DND-41 (cell line): ENCODE measurements at regions not wholly inside any gene's neighbourhood (a gene's known extent, or its start where the extent isn't known, plus 50 kb on each side); places are given as distances from the start of the nearest gene placed in this dataset.

ENCODE experiments used
- EZH2 ChIP-seq: IDR thresholded peaks from 3 replicates; pipeline ENCODE4 v1.6.1; 2012; ENCODE audit warnings: borderline replicate concordance, low read depth, mild to moderate bottlenecking, moderate library complexity, low read length, inconsistent platforms; ENCODE audit not compliant: severe bottlenecking
- TF ChIP-seq, protein P1 (sequence below): IDR thresholded peaks from 2 replicates; pipeline ENCODE4 v1.5.1; 2012; ENCODE audit warnings: borderline replicate concordance, low read length, moderate library complexity, mild to moderate bottlenecking; ENCODE audit not compliant: poor library complexity, severe bottlenecking; ENCODE audit errors: extremely low read depth

- TF ChIP-seq, protein P1, sequence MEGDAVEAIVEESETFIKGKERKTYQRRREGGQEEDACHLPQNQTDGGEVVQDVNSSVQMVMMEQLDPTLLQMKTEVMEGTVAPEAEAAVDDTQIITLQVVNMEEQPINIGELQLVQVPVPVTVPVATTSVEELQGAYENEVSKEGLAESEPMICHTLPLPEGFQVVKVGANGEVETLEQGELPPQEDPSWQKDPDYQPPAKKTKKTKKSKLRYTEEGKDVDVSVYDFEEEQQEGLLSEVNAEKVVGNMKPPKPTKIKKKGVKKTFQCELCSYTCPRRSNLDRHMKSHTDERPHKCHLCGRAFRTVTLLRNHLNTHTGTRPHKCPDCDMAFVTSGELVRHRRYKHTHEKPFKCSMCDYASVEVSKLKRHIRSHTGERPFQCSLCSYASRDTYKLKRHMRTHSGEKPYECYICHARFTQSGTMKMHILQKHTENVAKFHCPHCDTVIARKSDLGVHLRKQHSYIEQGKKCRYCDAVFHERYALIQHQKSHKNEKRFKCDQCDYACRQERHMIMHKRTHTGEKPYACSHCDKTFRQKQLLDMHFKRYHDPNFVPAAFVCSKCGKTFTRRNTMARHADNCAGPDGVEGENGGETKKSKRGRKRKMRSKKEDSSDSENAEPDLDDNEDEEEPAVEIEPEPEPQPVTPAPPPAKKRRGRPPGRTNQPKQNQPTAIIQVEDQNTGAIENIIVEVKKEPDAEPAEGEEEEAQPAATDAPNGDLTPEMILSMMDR: no peak
- TF ChIP-seq EZH2: no peak
Measured at GRCh38 chr5:125070961-125071360, 324.5 kb upstream of the ZNF608 start.
